NCI-H1048 (cell line): ENCODE measurements at regions not wholly inside any gene's neighbourhood (a gene's known extent, or its start where the extent isn't known, plus 50 kb on each side); places are given as distances from the start of the nearest gene placed in this dataset.
"Not testable (repeated sequence)": the region's sequence is repeated elsewhere in the genome, so short reads cannot be mapped to it uniquely, and the experiment has no call there.

Experiments
- DNase-seq: peaks from one replicate; lab custom pipeline; 2025; lab: John Stamatoyannopoulos, UW

DNA sequence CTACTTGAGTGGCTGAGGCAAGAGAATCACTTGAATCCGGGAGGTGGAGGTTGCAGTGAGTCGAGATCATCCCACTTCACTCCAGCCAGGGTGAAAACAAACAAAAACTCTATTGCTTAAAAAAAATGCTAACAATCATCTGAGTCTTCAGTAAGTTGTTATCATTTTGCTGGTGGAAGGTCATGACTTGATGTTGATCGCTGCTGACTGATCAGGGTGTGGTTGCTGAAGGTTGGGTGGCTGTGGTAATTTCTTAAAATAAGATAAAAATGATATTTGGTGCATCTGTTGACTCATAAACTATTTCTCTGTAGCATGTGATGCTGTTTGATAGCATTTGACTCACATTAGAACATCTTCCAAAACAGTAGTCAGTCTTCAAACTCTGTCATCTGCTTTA, 349.4 kb upstream of the PAPPA start:
- DNase-seq: no peak

DNA sequence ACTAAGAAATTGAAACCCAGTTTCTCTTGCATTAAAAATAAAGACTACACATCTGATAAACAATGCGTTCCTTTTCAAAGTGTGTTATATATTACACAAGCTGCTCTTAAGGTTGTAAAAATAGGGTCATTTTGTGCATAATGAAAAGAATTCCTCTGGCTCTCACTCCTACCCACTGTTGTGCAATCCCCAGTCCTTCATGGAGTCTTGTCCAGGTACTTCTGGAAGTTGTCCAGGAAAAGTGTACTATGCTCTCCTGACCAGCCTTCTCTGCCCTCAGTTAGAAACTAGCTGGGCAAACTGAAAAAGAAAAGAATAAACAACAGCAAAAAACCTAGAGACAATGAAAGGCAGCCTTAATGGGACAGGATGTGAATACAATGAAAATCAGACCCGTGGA, 345.5 kb upstream of the PAPPA start:
- no peak for DNase-seq

DNA sequence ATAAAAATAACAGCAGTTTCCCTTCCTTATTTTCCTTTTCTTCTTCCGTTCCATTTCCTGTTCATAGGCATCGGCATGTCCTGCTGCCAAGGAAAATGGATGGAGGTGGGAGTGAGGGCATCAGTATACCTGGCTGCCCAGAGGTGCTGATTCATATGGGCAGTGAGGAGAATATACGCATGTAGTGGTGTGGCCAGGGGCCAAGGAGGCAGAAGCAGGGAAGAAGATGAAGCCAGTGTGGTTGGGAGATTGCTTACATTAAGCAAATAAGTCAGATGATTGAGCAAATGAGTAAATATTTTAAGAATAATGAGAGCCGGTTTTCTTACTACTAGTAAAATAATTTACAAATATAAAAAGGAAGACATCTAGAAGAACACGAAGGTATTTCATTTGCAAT, 344.9 kb upstream of the PAPPA start:
- no peak for DNase-seq

DNA sequence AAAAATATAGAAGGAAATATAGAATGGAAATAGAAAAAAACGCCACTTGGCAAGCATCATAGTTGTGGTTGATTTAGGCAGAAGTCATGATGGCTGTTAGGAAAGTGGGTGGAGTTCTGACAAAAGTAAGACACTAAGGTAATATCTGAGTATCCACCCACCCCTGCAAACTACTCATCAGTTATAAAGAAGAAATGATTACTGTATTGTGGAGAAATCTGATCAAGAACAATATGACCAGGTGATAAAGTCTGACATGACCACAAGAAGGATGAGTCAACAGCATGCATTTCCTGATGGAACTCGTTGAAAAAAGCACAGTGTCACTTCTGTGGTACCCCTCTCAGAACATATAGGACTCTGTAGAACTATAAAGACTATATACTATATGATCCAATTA, 343.4 kb upstream of the PAPPA start:
- no peak for DNase-seq

DNA sequence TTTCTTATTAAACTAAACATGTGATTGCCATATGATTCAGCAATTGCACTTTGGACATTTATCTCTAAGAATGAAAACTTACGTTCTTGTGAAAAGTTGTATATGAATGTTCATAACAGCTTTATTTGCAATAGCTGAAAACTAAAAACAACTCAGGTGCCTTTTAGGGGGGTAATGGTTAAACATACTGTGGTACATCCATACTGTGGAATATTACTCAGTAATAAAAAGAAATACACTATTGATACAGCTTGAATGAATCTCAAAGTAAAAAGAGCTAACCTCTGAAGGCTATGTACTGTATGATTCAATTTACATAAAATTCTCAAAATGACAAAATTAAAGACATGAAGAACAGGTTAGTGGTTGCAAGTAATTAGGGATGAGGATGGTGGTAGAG, 339.5 kb upstream of the PAPPA start:
- no peak for DNase-seq

DNA sequence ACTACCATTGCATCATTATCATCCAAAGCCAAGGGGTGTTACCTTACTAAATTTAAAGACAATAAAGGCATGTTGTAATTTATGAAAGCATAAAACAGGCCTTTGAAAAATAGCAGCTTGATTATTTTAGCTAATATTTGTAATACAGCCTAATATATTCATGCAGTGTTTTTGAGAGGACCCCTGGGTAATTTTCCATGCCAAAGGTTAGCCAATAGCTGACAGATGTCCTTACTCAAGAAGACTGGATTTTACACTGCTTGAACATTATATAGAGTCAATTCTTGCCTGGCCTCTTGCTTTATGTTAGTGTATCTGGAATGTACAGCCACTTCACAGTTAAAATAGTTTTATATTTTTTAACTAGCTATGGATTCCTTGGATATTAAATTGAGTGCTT, 337.8 kb upstream of the PAPPA start:
- no peak for DNase-seq

DNA sequence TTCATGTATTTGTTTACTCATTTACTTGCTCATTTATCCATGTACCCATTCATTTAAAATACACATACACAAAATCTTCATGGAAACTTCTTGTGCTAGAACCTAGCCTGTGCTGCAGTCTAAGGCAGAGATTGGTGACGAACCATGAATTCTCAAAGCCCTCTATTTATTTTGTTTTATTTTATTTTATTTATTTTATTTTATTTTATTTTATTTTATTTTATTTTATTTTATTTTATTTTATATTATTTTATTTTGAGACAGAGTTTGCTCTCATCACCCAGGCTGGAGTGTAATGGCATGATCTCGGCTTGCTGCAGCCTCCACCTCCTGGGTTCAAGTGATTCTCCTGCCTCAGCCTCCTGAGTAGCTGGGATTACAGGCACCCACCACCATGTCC, 334.9 kb upstream of the PAPPA start:
- not testable (repeated sequence) for DNase-seq

DNA sequence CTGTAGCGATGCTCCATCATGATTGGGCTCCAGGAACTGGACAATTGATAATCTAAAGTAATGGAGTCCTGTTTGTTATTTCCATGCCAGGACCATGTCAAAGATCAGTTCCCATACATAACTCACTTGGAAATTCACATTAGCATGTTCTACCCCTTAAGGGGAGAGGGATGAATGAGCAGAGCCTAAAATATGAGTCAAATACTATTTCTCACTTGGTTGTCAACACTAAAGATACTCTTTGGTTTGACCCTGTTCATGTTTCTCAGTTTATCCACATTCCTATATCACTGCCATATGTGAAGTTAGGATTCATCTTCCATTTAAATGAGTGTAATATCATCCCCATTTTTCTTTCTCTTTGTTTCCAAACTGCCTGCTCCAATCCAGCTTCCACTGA, 321.6 kb upstream of the PAPPA start:
- no peak for DNase-seq

DNA sequence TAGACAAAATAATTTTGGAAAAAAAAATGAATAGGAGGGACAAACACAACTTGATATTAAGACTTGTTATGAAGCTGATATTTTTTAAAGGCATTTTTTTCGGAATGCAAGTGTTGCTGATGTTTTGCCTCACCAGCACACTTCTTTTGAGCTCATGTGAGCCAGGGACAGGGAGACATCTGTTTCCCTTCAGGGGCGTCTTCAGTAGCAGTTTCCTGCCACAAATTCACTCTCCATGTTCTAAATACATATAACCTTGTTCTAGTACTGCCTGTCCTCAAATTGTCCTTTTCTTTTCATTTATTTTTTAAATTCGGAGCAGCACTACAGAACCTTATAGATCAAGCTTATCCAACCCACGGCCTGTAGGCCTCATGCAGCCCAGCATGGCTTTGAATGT, 316.0 kb upstream of the PAPPA start:
- no peak for DNase-seq

DNA sequence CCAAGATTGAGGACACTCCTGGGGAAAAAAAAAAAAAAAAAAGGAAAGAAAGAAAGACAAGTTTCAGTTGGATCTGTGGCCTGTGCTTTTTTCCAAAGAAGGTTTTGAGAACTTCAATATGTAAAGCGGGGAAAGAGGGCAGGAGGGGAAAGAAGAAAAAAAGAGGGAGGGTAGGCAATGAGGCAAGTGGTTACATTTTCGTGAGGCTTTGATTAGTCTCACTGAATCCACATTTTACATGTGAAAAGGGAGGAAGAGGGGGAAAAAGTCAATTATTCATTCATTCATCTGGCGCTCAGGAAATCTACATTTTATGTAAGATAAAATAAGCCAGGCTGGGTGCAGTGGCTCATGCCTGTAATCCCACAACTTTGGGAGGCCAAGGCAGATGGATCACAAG, 315.2 kb upstream of the PAPPA start:
- no peak for DNase-seq

DNA sequence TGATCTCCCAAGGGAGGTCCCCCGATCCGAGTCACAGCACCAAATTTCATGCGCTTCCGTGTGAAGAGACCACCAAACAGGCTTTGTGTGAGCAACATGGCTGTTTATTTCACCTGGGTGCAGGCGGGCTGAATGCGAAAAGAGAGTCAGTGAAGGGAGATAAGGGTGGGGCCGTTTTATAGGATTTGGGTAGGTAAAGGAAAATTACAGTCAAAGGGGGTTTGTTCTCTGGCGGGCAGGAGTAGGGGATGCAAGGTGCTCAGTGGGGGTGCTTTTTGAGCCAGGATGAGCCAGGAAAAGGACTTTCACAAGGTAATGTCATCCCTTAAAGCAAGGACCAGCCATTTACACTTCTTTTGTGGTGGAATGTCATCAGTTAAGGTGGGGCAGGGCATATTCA, 309.2 kb upstream of the PAPPA start:
- DNase-seq: not testable (repeated sequence)

DNA sequence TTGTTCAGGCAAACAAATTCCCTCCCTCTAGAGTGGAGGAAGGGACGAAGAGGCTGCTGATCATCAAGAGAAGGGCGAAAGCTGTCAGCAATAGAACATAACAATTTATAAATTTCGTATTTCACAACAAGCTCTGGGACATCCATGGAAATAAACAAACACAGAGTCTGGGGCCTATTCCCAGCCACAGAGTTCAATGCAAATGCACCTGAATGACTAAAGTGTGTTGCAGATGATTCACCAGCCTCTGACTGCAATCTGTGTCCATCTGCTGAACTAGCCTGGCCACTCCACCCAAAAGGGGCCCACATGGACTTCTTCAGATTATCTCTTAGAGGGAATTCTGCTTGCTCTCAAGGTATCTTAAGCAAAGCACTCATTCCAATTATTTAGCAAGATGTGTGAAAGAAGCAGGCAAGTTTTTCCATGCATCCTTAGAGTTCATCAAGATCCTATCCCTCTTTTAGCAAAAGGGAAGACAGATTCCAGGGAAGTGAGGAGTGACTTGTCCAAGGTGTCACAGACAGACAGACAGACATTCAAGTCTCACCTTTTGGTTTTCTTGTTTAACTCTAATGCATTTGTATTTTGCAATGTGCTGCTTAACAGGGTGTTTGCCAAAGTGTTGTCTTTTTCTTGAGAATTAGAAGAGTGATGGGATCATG, 307.8 kb upstream of the PAPPA start:
- no peak for DNase-seq

DNA sequence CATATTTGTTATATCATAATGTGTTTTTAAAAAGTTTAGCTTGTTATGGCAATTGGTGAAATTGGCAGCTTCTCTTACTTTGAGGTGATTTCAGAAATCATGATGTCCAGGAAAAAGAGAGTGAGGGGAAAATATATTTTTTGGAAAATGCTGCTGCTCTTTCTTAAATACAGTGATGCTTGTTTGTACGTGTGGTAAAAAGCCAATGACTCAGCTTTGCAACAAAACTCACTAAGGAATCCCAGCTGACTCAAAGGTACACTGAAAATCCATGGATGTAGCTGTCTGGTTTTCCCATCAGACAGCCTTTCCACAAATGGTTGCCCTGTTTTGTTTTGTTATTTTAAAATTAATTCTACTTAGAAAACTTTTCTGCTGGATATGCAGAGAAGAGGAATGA, 306.4 kb upstream of the PAPPA start:
- no peak for DNase-seq

DNA sequence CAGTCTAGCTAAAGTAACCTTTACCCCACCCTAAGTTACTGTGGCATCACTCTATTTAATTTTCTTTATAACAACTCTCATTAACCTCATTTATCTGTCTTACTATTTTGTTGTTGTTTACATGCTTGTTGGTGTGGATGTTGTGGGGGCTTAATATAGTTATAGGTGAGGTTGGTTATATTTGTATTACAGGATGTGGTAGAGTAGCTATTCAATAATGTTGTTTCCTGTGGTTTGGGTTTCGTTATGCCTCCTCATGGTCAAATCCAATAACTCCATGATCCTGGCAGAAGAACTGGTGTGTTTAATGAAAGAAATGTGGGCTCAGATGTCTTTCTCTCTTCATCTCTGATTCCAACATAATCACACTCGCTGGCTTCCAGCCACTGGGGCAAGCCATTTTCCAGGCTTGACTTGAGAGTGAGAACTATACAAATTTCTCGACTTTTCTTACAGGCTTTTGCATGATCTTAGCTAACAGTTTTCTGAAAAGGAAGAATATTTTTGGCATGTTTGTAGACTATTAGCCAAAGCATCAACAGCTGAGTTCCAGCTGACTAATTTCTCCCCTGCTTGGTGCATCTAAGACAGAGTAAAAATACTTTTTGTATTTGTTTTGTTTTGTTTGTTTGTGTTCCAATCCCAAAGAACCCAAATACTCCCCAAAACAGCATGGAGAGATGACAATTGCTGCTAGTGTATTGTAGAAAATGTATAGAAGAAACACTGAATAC, 303.7 kb upstream of the PAPPA start:
- no peak for DNase-seq

DNA sequence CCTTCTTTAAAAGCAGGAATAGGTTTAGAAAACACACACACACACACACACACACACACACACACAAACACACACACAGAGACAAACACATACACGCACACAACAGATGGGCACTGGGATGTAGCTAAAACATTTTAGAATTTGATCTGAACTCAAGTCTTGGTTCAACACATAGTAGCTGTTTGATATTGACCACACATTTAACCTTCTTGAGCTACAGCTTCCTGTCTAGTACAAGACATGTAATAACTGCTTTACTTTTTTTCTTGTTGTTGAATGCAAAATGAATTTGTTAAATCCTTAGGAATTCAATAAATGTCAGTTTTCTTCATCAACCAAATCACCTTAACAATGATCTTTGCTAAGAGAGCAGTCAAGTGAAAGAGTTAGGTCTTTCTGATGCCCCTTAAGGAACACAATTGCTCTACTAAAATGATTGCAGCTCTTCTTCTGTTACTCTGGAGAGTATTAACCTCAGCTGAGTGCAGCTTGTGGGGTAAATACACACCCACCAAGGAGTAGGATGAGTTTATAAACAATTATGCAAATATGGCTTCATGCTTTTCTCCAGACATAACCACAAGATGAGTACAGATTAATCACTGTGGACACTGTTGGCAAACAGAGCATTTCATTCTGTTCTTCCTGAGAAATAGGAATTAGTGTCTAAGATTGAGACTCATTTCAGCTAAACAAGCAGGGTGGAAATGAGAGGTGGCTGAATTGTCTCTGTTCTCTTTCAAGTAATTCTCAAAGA, 302.9 kb upstream of the PAPPA start:
- no peak for DNase-seq

DNA sequence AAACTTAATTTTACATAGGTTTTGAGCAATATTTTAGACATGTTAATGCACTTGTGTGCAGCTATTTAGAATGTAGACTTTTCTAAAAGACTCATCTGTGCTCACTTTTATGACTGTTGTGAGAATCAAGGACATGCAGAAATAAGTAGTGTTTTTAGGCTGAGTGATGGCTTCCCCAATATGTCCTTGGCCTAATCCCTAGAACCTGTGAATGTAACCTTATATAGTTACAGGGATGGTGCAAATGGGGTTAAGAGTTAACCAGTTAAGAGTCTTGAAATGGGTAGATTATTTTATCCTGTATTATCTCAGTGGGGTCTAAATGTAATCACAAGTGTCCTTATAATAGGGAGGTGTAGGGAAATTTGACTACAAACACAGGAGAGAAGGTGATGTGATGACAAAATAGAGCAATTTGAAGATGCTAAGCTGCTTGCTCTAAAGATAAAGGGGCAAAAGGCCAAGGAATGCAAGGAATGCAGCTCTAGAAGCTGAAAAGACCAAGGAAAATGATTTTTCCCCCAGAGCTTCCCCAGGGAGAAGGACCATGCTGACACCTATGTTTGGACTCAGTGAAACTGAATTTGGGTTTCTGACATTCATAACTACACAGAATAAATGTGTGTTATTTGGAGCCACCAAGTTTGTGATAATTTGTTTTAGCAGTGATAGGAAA, 298.0 kb upstream of the PAPPA start:
- DNase-seq: no peak

DNA sequence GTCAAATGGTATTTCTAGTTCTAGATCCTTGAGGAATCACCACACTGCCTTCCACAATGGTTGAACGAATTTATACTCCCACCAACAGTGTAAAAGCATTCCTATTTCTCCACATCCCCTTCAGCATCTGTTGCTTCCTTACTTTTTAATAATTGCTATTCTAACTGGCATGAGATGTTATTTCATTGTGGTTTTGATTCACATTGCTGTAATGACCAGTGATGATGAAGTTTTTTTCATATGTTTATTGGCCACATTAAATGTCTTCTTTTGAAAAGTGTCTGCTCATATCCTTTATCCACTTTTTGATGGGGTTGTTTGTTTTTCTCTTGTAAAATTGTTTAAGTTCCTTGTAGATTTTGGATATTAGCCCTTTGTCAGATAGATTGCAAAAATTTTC, 295.2 kb upstream of the PAPPA start:
- not testable (repeated sequence) for DNase-seq

DNA sequence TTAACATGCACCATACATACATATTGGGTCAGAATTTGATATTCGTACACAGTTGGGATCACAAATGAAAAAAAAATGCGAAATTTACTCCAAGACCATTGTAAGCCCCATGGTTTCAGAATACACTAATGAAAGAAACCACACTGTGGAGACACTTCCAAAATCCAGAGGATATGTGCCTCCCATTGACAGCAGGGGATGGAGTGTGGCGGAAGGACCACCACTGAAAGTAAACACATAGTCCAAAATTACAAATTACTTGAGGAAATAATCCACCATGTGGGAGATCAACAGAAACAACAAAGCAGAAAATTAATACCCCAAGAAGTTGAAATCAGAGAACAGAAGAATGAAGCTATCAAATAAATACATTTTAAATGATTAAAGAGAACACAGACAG, 291.6 kb upstream of the PAPPA start:
- DNase-seq: no peak

DNA sequence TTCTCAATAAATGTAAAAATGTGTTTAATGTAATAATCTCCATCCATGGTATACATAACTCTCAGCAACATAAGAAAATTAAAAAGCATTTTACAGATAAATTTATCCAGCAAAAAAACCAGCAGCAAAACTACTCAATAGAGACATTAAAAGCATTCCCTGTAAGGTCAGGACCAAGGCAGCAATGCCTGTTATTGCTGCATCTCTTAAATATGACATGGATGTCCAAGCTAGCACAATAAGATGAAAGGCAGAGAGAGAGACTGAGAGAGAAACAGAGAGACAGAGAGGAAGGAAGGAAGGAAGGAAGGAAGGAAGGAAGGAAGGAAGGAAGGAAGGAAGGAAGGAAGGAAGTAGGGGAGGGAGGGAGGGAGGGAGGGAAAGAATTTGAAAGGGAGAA, 289.0 kb upstream of the PAPPA start:
- DNase-seq: no peak

DNA sequence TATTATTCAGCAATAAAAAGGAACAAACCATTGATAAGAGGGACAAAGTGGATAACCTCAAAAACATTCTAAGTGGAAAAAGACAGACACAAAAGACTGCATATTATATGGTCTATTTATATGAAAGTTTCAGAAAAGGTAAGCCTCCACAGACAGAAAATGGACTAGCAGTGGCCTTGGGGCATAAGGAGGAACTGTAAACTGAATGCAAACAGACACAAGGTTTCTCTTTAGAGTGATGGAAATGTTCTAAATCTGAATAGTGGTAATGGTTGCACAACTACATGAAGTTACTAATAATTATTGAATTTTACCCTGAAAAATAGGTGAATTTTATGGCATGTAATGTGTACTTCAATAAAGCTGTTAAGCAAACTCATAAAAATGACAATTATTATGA, 286.3 kb upstream of the PAPPA start:
- no peak for DNase-seq

DNA sequence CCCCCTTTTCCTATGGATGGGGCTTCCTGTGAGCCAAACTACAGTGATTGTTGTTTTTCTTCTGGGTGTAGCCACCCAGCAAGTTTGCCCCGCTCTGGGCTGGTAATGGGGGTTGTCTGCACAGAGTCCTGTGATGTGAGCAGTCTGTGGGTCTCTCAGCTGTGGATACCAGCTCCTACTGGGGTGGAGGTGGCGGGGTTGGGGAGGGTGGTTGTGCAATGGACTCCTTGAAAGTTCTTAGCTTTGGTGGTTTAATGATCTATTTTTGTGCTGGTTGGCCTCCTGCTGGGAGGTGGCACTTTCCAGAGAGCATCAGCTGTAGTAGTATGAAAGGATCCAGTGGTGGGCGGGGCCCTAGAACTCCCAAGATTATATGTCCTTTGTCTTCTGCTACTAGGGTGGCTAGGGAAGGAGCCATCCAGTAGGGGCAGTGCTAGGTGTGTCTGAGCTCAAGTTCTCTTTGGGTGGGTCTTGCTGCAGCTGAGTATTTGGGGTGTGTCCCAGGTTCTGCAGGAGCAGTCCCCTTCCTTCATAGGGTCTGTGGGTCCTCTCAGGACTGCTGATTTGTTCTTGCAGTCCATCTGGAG, 275.6 kb upstream of the PAPPA start:
- DNase-seq: no peak

DNA sequence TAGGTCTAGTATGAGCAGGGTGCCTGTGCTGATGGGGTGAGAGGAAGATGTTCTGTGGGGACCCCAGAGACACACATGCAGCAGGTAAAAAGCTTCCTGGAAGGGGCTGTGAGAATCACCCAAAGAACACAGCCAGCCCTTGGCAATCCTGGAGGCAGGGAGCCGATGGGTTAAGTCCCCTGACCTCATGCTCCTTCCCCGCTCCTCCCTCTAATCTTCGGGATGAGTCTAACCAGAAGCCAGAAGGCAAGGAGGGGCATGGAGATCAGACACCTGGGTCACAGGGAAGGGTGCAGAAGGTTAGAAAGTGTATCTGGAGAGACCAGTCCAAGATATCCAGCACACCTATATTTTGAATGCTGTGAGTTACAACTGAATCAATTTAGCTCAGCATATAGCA, 274.1 kb upstream of the PAPPA start:
- DNase-seq: no peak
